Caki2 (cell line): ENCODE measurements at regions not wholly inside any gene's neighbourhood (a gene's known extent, or its start where the extent isn't known, plus 50 kb on each side); places are given as distances from the start of the nearest gene placed in this dataset.
A peak's percentile ranks its signal among the peaks of the same experiment; 100 is the strongest.

Experiments
- DNase-seq: peaks from one replicate; pipeline ENCODE4 v3.0.0-alpha.2; 2015; ENCODE audit warnings: low read depth
- in situ Hi-C: cut with HindIII; loops from 2 replicates; pipeline ENCODE4 v1.10.0; 2016; ENCODE audit warnings: low sequenced_read_pairs, low pct_unique_long_range_greater_than_20kb, mixed read lengths

DNA sequence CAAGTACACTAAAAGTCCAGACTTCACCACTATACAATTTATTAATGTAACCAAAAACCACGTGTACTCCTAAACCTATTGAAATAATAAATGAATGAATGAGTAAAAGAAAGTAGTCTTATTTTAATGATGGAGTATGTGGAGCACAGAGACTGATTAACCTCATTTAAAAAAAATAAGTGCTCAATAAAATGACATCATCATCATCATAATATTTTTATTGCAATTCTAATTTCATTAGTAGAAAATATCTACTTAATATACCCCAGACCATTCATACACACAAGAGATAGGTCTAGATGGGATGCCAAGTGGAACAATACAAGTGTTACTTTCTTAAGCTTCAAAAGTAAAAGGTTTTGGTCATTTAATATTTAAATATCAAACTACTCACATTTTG lies 133.1 kb downstream of the ASB9 start:
- in situ Hi-C loops: no loop called here

DNA sequence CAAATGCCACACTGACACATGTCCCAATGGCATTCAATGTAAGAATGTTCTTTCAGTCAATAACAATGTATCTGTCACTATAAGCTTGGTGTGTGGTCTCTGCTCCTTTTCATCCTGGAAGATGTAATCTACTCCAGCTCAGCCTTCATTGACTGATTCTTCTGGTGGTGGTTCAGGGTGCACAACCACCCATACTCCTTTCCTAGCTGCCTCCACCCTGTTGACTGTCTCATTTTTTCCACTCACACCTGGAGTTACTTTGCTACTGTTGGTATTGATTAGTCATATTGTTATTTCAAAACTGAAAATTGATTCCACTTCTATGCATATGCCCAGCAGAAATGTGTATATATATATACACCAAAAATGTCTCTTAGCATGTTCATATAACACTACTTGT lies 140.5 kb downstream of the ASB9 start:
- no peak for DNase-seq
- in situ Hi-C loops: no loop called here

More for the DNA sequence above, 133.1 kb downstream of the ASB9 start:
- DNase-seq: no peak

DNA sequence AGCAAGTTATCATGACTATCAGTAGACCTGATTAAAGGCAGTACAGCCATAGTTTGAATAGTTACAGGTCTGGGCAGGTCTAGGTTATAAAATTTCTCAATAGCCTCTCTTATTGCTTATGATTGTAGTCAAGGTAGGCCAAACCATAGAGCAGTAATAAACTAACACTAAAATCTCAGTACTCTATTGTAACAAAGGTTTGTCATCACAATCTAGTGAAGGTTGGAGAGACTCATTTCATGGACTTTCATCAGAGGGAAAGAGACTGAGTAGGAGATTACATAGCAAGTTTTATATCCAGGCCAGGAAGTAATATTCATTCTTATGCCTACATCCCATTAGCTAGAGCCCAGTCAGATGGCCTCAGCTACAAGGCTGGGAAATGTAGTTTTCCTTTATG lies 141.0 kb downstream of the ASB9 start:
- in situ Hi-C loops: no loop called here

GRCh38 chrX:15127010-15127409 lies 142.9 kb downstream of the ASB9 start:
- in situ Hi-C loops: no loop called here
- no peak for DNase-seq

More for the DNA sequence above, 141.0 kb downstream of the ASB9 start:
- DNase-seq: no peak

DNA sequence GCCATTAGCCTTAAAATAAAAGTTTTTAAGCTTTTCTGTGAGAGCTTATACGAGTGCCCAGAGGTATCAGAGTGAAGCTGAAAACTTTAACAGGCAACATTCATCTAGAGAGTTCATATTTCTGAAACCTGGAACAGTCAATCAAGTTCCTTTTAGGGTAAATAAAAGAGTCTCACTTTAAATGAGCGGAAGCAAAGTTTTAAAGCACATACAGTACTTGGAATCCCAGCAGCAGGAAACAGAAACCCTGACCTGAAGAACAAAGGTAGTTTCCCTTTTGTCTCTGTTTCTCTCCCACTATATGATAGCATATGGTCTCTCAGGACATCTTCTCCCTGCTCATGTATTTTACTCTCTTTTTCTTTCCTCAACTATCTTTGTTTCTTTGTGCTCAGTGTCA lies 153.0 kb downstream of the ASB9 start:
- in situ Hi-C loops: no loop called here

GRCh38 chrX:15114743-15115566 lies 154.9 kb downstream of the ASB9 start:
- in situ Hi-C loops: no loop called here
- DNase-seq: no peak

More for the DNA sequence above, 153.0 kb downstream of the ASB9 start:
- DNase-seq: no peak

- in situ Hi-C loops: no loop called here
- DNase-seq: no peak
These were observed 162.4 kb downstream of the ASB9 start for GRCh38 chrX:15107367-15107988.

DNA sequence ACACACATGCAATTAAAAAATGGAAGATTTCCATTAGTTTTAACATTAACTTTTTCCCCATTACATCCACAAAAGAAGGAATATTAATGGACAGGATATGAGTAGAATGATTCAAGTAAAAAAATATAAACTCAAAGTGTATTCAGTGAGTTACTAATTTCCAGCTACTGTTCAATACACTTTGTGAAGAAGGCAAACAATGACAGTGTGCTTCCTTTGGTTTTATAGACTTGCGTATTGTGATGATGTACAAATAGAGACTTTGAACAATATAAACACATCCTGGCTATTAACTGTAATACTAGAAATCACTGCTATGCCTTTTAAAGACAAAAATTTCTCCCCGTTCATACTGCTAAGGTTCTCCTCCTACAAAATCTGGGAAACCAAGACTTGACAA lies 171.4 kb downstream of the ASB9 start:
- in situ Hi-C loops: no loop called here
- DNase-seq: no peak

DNA sequence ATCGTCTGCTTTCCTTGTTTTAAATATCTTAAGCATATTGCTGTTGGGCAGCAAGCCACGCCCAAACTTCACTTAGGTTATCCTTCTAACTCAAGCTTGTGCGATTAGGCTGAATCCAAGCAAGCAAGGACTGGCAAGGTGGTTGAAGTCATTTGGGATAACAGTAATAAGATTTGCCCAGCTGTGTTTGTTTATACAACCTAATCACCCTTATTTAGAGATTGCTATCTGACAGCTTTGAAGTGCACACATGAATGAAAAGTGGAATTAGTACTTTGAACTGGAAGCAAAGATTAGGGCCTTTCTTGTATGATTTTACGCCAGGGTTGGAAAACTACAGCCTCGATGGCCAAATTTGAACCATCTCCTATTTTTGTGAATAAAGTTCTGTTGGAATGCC lies 182.1 kb downstream of the ASB9 start:
- DNase-seq: no peak
- in situ Hi-C loops: no loop called here

GRCh38 chrX:15073313-15073712 lies 196.6 kb downstream of the ASB9 start:
- in situ Hi-C loops: no loop called here
- DNase-seq: no peak

GRCh38 chrX:15072880-15073279 lies 197.0 kb downstream of the ASB9 start:
- in situ Hi-C loops: no loop called here
- DNase-seq: no peak

DNA sequence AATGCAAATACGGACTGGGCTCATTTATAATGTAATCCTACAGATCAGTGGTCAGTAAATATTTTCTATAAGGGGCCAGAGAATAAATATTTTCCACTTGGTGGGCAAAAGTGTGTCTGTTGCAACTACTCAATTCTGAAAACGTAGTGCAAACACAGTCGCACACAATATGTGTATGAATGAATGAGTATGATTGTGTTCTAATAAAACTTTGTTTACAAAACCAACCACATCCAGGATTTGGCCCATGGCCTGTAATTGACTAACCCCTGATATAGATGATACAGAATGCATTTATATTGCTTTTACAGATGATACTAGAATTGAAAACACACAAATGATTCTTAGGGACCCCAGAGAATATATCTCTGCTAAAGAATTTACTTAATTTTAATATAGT lies 197.6 kb downstream of the ASB9 start:
- in situ Hi-C loops: no loop called here
- no peak for DNase-seq

DNA sequence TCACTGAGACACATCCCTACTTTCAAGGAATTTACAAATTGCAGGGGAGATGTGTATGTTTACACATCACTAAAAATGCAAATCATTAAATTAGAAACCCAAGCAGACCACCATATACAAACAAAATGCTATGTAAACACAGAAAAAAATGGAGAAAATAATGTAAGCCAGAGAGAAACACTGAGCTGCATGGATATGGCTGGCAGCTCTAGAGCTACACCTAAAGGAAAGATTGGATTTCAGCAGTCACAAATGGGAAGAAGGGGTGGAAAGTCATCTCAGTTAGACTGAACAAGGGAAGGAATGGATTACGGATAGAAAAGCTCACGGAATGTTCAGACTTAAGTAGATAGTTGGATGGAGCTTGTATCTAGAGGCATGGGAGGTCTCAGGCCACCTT lies 186.3 kb downstream of the MOSPD2 start:
- DNase-seq: peak; percentile 8
- in situ Hi-C loops: no loop called here

- no peak for DNase-seq
- in situ Hi-C loops: no loop called here
These were observed 182.8 kb downstream of the MOSPD2 start for GRCh38 chrX:15056044-15056443.

DNA sequence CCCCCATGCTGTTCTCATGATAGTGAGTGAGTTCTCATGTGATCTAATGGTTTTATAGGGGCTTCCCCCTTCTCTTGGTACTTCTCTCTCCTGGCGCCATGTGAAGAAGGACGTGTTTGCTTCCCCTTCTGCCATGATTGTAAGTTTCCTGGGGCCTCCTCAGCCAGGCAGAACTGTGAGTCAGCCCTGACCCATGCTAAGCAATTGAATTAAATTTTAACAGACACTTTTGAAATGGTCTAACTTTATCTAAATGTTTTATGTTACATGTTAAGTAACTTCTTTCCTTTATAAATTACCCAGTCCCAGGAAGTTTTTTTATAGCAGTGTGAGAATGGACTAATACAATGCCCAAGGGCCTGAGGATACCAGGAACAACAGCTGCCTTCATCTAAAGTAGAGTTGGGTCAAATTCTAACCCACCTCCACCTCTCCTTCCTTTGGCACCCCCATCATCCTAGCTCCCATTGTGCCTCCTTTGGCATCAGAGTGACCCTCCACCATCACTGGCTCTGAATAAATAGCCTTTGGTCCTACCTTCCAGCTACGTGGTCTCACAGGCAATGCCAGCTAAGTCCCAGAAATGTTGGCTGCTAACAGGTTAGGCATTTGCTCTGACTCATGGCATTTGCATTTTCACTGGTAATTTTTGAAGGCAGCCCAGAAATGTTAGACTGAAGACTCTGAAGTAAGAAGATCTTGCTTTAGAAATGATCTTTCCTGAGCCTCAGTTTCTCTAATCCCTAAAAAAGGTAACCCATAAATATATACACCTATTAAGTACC lies 182.1 kb downstream of the MOSPD2 start:
- DNase-seq: peak; percentile 38
- in situ Hi-C loops: no loop called here

DNA sequence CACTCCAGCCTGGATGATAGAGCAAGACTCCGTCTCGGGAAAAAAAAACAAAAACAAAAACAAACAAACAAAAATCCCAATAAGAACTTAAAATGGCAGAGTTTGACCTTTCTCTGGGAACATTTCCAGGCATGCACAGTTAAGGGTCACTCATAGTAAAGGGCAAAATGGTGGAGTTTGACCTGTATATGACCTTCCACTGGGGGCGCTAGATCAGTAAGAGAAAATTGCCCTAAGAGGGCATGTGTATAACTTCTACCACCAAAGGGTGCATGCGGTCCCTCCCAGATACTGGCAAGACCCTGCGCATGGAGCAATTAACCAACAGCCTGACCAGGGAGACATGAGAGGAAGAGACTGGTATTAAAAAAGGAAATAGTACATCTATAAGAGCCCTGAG lies 177.2 kb downstream of the MOSPD2 start:
- no peak for DNase-seq
- in situ Hi-C loops: no loop called here

DNA sequence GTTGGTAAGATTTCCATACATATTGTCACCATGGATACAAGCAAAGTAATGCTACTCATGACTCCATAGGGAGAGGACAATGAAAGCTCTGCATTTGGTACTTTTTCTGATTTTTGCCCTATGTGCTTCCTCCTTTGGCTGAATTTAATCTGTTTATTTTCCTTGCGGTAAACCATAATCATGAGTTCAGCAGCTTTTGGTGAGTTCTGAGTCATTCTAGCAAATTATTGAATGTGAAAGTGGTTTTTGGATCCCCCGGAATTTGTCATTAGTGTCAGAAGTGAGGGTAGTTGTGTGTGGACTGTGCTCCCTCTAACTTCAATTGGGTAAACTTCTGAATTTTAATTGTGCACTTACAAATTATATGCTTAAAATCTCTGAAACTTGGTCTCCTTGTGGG lies 170.3 kb downstream of the MOSPD2 start:
- peak; percentile 70 for DNase-seq
- in situ Hi-C loops: no loop called here

DNA sequence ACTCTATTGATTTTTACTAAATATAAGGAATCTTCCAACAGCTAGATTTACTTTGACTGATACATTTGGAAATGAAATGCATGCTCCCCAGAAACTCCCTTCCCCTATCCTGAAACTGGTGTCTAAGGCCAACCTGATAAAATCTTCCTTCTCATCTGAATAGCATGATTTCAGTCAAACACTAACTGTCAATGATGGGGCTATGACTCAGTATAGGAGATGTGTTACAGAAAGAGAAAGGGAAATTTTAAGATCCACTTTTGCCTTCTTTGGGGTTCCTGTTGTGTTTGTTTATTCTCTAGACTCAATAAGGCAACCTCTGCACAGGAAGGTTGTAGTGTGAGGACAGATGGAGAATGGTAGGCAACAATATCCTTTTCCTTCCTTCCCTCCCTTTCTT lies 160.7 kb downstream of the MOSPD2 start:
- in situ Hi-C loops: no loop called here
- DNase-seq: no peak

DNA sequence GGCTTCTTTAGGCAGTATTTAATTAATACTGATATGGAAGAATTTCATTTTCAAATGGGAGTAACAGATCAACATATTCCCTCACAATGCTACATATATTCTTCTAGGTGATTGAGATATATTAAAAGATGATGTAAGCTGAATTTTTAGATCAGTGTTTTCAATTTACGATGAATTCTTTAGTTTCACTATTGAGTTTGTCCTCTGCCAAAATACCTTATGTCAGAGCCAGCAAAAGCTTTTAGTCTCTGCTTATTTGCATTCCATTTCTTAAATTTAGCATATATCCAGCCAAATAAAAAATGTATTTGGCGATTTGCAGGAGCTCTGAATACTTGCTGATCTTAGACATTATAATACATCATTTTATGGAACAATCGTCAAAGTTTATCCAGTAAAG lies 144.3 kb downstream of the MOSPD2 start:
- in situ Hi-C loops: no loop called here

More for the DNA sequence above, 144.3 kb downstream of the MOSPD2 start:
- no peak for DNase-seq
